HCT116 (cell line): ENCODE measurements at regions not wholly inside any gene's neighbourhood (a gene's known extent, or its start where the extent isn't known, plus 50 kb on each side); places are given as distances from the start of the nearest gene placed in this dataset.

ENCODE experiments used
- ATAC-seq: fragments of 200-7000 bp; cut with Tn5 transposase; 2 replicates; pipeline ENCODE4 v1.9.1; 2020; ENCODE audit warnings: mild to moderate bottlenecking, moderate library complexity
- BruUV-seq: library from RNA; stranded (reverse); fragments of 400-500 nt; replicated peaks from 2 replicates; lab custom pipeline; 2021; lab: Mats Ljungman, UMichigan
- CTCF ChIA-PET: fragments of 300-600 bp; sonication (Branson Sonifier 250); formaldehyde crosslinking; loops from one replicate; lab custom pipeline; 2021; ENCODE audit warnings: antibody characterized with exemption; lab: Charles Lee
- POLR2A ChIA-PET: fragments of 300-600, 350-600 bp; sonication (Branson Sonifier 250); formaldehyde crosslinking; loops from one replicate; lab custom pipeline; 2021; ENCODE audit warnings: antibody characterized with exemption; lab: Charles Lee
- RAD21 ChIA-PET, 2 experiments: fragments of 300-600 bp; sonication (Branson Sonifier 250); formaldehyde crosslinking; loops; one replicate each; lab custom pipeline; 2023; ENCODE audit warnings: low total read pairs in 2 of 2; ENCODE audit not compliant: uncharacterized antibody in 2 of 2, unreplicated experiment in 2 of 2, low non-redundant PET in 1 of 2; lab: Charles Lee
- DNase-seq: peaks from one replicate; pipeline ENCODE4 v3.0.0-alpha.2; 2010; ENCODE audit warnings: low read depth, low spot score
- H2AFZ ChIP-seq: fragments of 200-600 bp; shearing (Covaris generic), sonication (generic); 2 replicates; pipeline ENCODE4 v1.6.1; 2017; ENCODE audit warnings: low read depth, mixed run types, mixed read lengths, antibody characterized with exemption, low read length; ENCODE audit not compliant: poor library complexity, severe bottlenecking
- H3K27ac ChIP-seq: 2 replicates; pipeline ENCODE4 v1.5.1; 2012; ENCODE audit warnings: low read depth, low read length
- H3K27me3 ChIP-seq: fragments of 200-600 bp; sonication (generic); 2 replicates; pipeline ENCODE4 v1.6.1; 2016; ENCODE audit warnings: mixed run types, low read length, mixed read lengths; ENCODE audit not compliant: insufficient read depth
- H3K36me3 ChIP-seq, 2 experiments: fragments of 200-500 bp in 1 of 2; fragments of 200-600 bp in 1 of 2; sonication (Bioruptor generic) in 1 of 2; sonication (generic) in 1 of 2; 2 replicates each; pipeline versions ENCODE4 v1.5.1 to v1.6.1; 2014 to 2016; ENCODE audit warnings: low read length in 2 of 2, inconsistent platforms in 1 of 2, mixed read lengths in 1 of 2, mixed run types in 1 of 2; ENCODE audit not compliant: insufficient read depth in 2 of 2, control insufficient read depth in 1 of 2
- H3K4me1 ChIP-seq, 2 experiments: fragments of 200-600 bp in 1 of 2; sonication (generic) in 1 of 2; 2 replicates each; pipeline versions ENCODE4 v1.5.1 to v1.6.1; 2012 to 2017; ENCODE audit warnings: low read length in 2 of 2, inconsistent platforms in 1 of 2, mild to moderate bottlenecking in 1 of 2, mixed read lengths in 1 of 2, mixed run types in 1 of 2, moderate library complexity in 1 of 2; ENCODE audit not compliant: insufficient read depth in 2 of 2, control insufficient read depth in 1 of 2
- H3K4me2 ChIP-seq: fragments of 200-600 bp; sonication (generic); 2 replicates; pipeline ENCODE4 v1.6.1; 2017; ENCODE audit warnings: mixed run types, low read length, mixed read lengths
- H3K4me3 ChIP-seq, 2 experiments: fragments of 200-600 bp in 1 of 2; sonication (generic) in 1 of 2; replicated peaks in 1 of 2; 2 replicates each; pipeline ENCODE4 v1.5.1; 2011 to 2016; ENCODE audit warnings: low read length in 2 of 2, control low read depth in 1 of 2, low read depth in 1 of 2, mild to moderate bottlenecking in 1 of 2, mixed read lengths in 1 of 2, mixed run types in 1 of 2
- H3K79me2 ChIP-seq: fragments of 200-600 bp; sonication (generic); 2 replicates; pipeline ENCODE4 v1.6.1; 2017; ENCODE audit warnings: mild to moderate bottlenecking, mixed run types, low read length, moderate library complexity, mixed read lengths; ENCODE audit not compliant: insufficient read depth
- H3K9ac ChIP-seq: fragments of 200-600 bp; sonication (generic); 2 replicates; pipeline ENCODE4 v1.6.1; 2016; ENCODE audit warnings: low read length, mixed read lengths
- H3K9me2 ChIP-seq: fragments of 200-600 bp; sonication (generic), shearing (Covaris generic); 2 replicates; pipeline ENCODE4 v1.6.1; 2017; ENCODE audit warnings: mixed run types, mild to moderate bottlenecking, moderate library complexity; ENCODE audit not compliant: insufficient read depth
- H3K9me3 ChIP-seq, 2 experiments: fragments of 200-500 bp in 1 of 2; fragments of 200-600 bp in 1 of 2; sonication (Bioruptor generic) in 1 of 2; sonication (generic) in 1 of 2; 2 replicates each; pipeline ENCODE4 v1.6.1; 2014 to 2017; ENCODE audit warnings: low read length in 2 of 2, mixed read lengths in 2 of 2, inconsistent platforms in 1 of 2, low read depth in 1 of 2, mild to moderate bottlenecking in 1 of 2, mixed run types in 1 of 2, moderate library complexity in 1 of 2; ENCODE audit not compliant: control insufficient read depth in 1 of 2, insufficient read depth in 1 of 2
- H4K20me1 ChIP-seq: fragments of 200-600 bp; sonication (generic), shearing (Covaris generic); 2 replicates; pipeline ENCODE4 v1.6.1; 2017; ENCODE audit warnings: mixed run types, mild to moderate bottlenecking, moderate library complexity; ENCODE audit not compliant: insufficient read depth
- CTCF ChIP-seq, 3 experiments: fragments of 200-600 bp in 1 of 3; sonication (generic) in 1 of 3; IDR thresholded peaks in 2 of 3; conservative IDR thresholded peaks in 1 of 3; 2 replicates each; pipeline ENCODE4 v1.5.1; 2012 to 2017; ENCODE audit warnings: low read depth in 2 of 3, low read length in 2 of 3, antibody characterized with exemption in 1 of 3, borderline replicate concordance in 1 of 3, control low read depth in 1 of 3, mild to moderate bottlenecking in 1 of 3, mixed read lengths in 1 of 3, mixed run types in 1 of 3, moderate library complexity in 1 of 3; ENCODE audit not compliant: insufficient read depth in 1 of 3
- POLR2A ChIP-seq: IDR thresholded peaks from 2 replicates; pipeline ENCODE4 v1.7.0; 2011; ENCODE audit warnings: borderline replicate concordance; ENCODE audit not compliant: insufficient read depth, insufficient read length; ENCODE audit errors: extremely low read depth
- SIN3A ChIP-seq: IDR thresholded peaks from 2 replicates; pipeline ENCODE4 v1.6.1; 2012; ENCODE audit warnings: low read depth
- SP1 ChIP-seq: IDR thresholded peaks from 2 replicates; pipeline ENCODE4 v1.6.1; 2012; ENCODE audit warnings: low read depth
- intact Hi-C: fragments of 100-400 bp; cut with micrococcal nuclease; formaldehyde crosslinking; loops from 2 replicates; pipeline ENCODE4 v1.10.0; 2022
- TF ChIP-seq, protein P1 (sequence below): IDR thresholded peaks from 2 replicates; pipeline ENCODE4 v1.6.1; 2012

DNA sequence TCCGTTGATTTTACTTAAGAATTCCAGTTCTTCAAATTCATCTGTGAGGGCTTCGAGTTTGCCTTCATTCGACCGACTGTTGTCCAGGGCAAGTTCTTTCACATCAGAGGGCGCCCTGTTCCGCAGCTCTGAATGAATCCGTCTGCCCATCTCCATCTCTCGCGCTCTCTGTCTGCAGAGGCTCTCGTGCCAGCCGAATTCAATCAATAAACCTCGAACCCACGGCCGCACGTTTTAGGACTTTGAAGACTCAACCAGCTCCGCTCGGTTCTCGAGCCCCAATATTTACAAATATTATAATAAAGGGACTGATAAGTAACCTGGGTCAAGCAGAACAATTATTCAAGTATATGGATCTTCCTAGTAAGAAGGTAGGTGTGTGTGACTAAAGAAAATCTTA is 556.4 kb upstream of the SMIM31 start (continued):
- TF ChIP-seq, protein P1, sequence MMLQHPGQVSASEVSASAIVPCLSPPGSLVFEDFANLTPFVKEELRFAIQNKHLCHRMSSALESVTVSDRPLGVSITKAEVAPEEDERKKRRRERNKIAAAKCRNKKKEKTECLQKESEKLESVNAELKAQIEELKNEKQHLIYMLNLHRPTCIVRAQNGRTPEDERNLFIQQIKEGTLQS: no peak
- TF ChIP-seq SP1: no peak
- no peak for TF ChIP-seq POLR2A
- no peak for TF ChIP-seq CTCF (IDR thresholded peaks at IDR 0.05 in 2 of 3, conservative IDR thresholded peaks at IDR 0.05 in 1 of 3; ENCODE audit: borderline replicate concordance in 1 of 3, insufficient read depth in 1 of 3, low read depth in 2 of 3, low read length in 2 of 3)
- TF ChIP-seq, all 23 proteins: peak for 0

GRCh38 chr4:164203476-164203875 is 550.5 kb upstream of the SMIM31 start:
- POLR2A ChIA-PET: no interaction called here
- Histone ChIP-seq H3K79me2 (no peaks in the 10 kb centered on the region), H3K9me2 (no peaks in the 10 kb centered on the region), H3K4me3 (no peak overlapping the region), H4K20me1 (no peaks in the 10 kb centered on the region), H3K4me2 (no peak overlapping the region), H3K9ac (no peak overlapping the region), H3K27ac (no peak overlapping the region), H3K36me3 (no peaks in the 10 kb centered on the region; a peak in 1 of 4 replicates), H3K27me3 (no peaks in the 10 kb centered on the region), H3K9me3 (no peaks in the 10 kb centered on the region), H2AFZ (peak overlapping the region; percentile 66), H3K4me1 (peaks cover 3 to 15% of the 10 kb centered on the region in 2 experiments; a peak in 3 of 4 replicates)
- RAD21 ChIA-PET: no interaction called here
- ATAC-seq (no peak), DNase-seq (no peak)
- intact Hi-C loops: no loop called here
- no TSS peak for BruUV-seq
- TF ChIP-seq CTCF (IDR thresholded peaks at IDR 0.05 in 2 of 3, conservative IDR thresholded peaks at IDR 0.05 in 1 of 3; ENCODE audit: borderline replicate concordance in 1 of 3, insufficient read depth in 1 of 3, low read depth in 2 of 3, low read length in 2 of 3): no peak
- no peak for TF ChIP-seq SIN3A
- CTCF ChIA-PET: no interaction called here
